ENCODE measurements at regions not wholly inside any gene's neighbourhood (a gene's known extent, or its start where the extent isn't known, plus 50 kb on each side); places are given as distances from the start of the nearest gene placed in this dataset.

DNA sequence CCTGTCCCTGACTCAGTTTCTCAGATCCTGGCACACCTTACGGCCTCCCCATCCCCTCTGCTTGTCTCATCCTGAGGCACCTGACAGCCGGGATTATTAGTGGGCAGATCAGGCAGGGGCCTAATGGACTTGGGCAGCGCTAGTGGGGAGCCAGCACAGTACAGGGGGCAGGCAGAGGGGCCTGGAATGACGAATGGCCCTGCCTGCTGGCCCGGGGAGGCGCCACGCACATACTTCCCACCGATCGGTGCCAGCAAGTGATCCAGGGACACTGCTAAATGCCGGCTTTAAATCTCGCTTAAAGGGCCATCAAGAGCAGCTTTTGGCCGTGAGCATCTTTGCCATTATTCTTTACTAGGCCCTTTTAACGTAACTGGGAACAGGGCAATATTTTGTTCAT is 188.4 kb downstream of the DHX35 start:
- DNase-seq, result no peak

DNA sequence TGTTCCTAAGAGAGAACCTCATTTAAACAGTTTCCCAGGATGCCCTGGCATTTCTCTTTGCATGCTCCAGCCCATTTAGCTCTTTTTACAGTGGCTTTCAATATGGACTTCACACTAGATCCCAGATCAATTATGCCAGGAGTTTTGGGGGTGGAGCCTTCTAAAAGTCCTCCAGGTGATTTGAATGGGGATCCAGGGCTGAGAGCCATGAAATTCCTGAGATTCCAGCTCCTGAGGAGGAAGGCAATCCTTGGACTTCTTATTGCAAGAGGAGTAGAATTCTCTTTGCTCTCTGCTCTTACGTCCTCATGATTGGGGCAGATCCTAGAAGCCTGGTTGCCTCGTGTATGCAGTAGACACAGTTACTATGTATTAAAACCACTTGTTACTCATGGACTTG is 184.2 kb downstream of the DHX35 start:
- no peak for DNase-seq

DNA sequence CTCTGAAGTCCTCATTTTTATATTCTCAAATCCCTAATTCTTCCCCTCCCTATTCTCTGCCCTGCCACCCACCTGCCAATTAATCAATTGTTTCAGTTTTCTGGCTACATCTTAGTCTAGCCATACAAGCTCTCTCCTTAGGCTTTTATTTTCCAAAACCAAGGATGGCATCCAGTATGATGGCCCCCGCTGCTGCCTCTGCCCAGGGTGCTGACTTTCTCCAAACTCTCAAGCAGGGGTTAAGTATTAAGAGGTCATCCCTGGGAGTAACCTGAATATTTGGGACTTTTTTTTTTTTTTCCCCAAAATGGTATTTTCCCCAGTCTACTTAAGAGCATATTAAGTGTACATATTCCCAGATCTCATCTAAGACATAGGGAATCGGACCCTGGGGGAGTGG is 183.8 kb downstream of the DHX35 start:
- DNase-seq, result no peak

GRCh38 chr20:39144757-39145156 is 182.6 kb downstream of the DHX35 start:
- DNase-seq, result no peak

DNA sequence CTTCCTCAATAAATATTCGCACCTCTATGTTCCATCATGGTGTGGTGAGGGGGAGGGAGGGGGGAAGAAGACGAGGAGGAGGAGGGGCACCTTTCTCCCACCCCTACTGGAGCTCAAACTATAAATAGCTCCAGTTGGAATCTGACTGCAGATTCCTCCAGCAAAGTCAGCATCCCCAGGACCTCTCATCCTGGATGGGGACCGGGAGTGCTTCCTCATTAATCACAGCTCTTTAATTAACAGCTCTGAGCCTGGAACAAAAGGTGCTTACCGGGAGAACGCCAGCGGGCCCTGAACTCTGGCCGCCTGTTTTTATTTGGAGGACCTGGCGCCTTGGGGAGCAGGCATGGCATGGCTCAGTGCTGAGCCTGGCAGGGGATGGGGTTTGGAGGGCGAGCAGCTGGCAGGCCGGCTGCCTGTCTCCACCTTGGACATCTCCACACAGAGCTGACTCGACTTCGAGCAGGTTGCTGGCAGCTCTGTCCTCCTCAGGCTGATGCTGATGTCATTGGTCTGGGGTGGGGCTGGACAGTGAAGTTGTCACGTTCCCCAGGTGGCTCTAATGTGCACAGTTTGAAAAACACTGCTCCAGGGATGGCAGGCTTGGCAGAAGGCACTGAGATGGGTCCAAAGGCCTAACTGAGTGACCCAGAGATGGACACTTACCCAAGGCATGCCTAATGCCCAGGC is 180.4 kb downstream of the DHX35 start:
- no peak for DNase-seq

DNA sequence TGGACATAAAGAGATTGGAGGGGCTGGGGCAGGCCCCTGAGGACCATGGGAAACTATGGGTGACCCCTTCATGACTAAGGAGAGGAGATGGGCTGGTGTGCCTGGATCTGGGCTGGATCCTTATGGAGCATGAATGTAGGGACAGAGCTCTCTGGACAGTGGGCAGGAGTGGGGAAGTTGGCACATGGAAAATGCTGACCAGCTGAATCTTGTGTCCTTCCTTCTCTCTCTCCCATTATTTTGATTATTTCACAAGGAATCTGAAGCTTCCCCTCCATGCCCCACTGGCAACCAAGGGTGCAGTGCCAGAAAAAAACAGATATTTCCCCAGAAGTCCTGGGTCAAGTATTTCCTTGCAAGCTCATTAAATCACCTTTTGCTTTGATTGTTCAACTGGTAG is 175.2 kb downstream of the DHX35 start:
- DNase-seq, result no peak

GRCh38 chr20:39136798-39137197 is 174.7 kb downstream of the DHX35 start:
- no peak for DNase-seq

DNA sequence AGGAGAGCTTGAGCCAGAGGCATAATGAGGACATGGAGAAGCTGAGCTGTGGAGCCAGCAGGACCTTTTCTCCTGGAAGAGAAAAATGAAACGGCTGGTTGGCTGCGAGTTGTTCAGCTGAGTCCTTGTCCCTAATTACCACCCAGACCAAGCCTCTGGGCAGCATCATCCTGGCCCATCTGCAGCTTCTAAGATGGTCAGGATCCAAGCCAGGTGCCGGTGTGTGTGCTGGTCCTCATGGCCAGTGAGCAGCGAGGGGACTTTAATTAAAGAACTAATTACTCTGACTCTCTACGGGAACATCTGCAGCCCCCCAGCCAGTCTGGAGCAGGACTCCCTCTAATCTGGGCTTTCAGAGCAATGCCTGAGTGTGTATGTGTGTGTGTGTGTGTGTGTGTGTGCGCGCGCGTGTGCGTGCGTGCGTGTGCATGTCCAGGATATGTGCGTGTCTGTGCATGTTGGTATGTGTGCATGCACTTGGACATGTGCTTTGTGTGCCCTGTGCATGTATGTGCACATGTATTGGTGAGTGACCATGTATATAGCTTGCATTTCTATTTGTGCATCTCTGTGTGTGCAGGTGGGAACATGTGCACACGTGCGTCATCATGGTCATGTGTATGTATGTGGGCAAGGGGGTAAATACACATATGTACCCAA is 173.9 kb downstream of the DHX35 start:
- DNase-seq, result no peak

GRCh38 chr20:39133201-39133600 is 171.1 kb downstream of the DHX35 start:
- DNase-seq, result no peak

- no peak for DNase-seq
Observed at GRCh38 chr20:39132511-39132910, 170.4 kb downstream of the DHX35 start.

DNA sequence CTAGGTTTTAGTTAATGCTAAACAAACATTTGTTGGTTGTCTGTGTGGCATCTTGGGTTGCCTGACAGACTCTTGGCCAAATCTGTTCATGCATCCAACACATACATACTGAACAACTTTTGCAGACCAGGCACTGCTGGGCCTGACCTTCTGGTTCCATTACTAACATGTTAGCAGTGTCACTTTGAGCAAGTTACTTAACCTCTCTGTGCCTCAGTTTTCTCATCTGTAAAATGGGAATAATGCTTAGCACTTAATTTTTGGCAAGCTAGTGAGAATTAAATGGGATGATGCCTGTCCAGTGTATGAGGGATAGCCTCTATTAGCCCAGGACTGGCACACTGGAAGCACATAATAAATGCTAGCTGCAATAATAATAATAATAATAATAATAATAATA is 169.9 kb downstream of the DHX35 start:
- DNase-seq, result no peak

GRCh38 chr20:39130627-39131026 is 168.5 kb downstream of the DHX35 start:
- DNase-seq, result no peak

GRCh38 chr20:39129523-39129922 is 167.4 kb downstream of the DHX35 start:
- DNase-seq, result no peak

DNA sequence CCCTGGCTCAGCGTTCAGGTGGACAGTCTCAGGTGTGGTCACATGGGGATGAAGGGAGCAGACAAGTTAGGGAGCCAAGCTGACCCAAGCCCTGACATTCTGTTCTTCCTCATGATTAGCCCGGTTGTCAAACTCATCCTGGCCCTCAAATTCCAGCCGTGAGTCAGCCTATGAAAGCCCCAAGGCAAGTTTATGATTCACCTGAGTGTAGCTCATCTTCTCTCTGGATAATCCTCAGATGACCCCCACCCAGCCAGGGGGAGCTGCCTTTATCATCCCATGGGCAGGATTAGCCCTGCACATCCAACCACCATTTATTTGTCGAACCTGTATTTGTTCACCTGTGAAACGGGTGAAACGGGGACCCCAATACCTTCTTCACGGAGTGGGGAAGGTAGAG is 161.9 kb downstream of the DHX35 start:
- DNase-seq, result no peak

- no peak for DNase-seq
Observed at GRCh38 chr20:39123185-39123557, 161.0 kb downstream of the DHX35 start.

DNA sequence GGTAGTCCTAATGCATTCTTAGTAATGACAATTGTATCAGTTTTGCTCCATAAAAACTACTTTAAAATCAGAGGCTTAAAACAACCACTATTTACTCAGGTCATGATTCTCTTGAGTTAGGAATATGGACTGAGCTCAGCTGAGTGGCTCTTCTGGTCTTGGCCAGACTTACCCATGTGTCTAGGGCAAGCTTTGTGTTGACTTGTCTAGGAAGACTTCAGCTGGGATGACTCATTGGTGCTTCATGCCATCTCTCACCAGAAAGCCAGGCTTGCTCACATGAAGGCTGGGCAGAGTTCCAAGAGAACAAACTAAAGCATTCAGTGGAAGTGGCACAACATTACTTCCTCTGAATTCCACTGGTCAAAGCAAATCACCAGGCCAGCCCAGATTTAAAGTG is 155.3 kb downstream of the DHX35 start:
- no peak for DNase-seq

DNA sequence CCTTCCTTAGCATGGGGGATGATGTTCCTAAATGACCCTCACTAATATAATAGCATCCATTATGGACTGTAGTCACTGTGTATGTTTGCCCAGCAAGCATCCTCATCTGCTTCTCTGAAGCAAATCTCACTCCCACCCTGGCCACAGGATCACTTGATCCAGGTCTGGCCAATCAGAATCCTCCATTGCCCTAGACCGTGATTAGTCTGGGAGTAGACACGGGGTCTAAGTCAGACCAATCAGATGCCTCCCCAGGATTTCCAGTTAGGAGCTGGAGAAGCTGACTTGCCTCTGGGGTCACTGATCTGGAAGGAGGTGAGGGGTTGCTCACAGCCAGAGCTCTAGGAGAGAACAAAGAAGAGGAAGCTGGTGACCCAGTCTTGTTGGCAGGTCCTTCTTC is 153.9 kb downstream of the DHX35 start:
- no peak for DNase-seq

- DNase-seq, result no peak
Observed at GRCh38 chr20:39112178-39112743, 150.1 kb downstream of the DHX35 start.

DNA sequence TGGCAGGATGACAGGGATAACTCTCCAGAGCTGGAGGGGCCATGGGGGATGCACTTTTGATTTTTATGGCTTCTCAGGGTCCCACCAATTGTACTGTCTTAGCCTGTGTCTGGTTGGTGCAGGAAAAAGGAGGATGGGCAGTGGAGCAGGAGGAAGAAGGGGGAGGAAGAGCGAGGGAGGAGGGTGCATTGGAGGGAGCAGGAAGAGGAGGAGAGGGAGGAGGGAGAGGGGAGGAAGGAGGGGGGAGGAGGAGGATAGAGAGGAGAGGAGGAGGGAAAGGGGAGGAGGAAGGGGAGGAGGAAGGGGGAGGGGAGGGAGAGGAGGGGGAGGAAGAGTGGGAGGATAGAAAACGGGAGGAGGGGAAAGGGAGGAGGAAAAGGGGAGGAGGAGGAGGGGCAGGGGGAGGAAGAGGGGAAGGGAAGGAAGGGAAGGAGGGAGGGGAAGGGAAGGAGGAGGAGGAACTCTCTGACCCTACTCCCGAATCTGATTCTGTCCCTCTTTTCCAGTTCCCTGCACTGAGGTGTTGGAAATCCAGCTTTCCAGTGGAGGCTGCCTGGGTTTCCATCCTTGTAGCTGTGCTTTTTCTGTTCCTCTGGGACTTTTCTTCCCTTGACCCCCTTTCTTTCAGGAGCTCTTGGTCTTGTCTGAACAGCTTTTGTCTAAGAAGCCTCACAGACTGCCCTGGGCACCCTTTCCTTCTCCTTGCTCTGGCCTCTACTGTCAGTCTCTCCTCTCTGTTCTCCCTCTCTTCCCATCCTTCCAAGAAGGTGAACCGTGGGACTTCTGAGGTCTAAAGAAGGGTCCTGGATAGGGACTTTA is 149.4 kb downstream of the DHX35 start:
- DNase-seq, result no peak

GRCh38 chr20:39110819-39111136 is 148.6 kb downstream of the DHX35 start:
- no peak for DNase-seq

DNA sequence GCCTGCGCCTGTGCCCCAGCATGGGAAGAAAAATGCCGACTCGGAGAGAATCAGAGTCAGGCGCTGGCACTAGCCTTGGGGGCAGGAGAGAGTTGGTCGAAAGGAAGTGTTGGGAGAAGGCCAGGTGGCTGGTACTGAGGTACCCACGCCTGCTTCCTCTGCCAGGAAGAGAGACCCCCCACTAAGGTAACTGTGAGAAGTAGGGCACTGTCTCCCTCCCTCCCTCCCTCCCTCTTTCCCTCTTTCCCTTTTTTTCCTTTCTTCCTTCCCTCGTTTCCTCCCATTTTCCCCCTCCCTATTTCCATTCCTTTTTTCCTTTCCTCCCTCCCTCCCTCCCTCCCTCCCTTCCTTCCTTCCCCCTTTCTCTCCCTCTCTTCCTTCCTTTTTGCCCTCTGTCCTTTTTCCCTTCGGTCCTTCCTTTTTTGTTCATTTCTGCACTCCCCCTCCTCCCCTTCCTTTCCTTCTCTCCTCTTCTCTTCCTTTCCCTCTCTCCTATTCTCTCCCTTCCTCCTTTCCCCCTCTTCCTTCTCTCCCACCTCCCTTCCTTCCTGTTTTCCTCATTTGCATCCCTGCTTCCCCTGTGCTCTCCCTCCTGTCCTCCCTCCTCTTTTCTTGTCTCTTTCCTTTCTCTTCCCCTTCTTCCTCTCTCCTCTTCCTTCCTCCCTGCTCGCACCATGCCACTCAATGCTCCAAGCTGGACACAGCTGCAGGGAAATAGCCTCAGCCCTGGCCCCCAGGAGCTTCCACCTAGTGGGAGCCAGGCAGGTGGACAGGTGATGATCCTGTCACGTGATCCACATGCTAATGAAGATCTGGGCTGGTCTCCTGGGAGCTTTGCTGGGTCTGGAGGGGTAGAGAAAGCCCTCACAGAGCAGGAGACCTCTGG is 148.0 kb downstream of the DHX35 start:
- no peak for DNase-seq

DNA sequence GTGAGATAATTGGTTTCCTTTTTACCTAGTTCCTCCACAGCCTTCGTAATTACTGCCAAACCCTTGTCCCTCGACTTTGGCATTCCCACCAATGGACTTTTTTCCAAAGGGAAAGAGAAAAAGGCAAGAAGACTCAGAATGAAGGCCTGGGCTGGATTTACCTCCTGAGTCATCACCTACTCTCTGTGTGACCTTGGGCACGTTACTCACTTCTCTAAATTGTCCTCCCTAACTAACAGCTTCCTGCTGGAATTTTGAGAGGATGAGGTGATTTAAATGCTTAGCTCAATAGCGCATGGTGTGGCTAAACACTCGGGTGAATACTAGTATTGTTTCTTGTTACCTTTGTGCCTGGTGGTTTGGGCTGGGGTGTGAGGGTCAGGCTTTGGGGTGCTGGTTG is 146.6 kb downstream of the DHX35 start:
- DNase-seq, result no peak

DNA sequence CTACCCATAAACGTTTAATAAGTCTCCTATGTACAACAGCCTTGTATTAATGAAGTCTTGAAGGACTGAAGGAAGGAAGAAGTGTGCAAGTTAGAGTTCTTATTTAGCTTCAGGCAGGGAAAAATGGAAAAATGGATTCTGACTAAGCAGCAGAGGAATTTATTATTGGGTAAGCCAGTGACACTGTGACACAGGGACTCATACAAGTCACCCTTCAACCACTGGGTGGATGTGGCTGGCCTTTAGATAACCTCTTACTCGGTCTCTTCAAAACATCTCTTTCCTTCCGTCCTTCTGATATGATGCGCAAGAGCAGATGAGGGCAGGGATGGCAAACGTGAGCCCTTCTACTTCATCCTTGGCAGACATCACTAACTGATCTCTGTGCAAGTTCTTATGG is 145.6 kb downstream of the DHX35 start:
- no peak for DNase-seq
